CD4-positive, alpha-beta T cell treated with Interleukin-2 at 100 ng/mL for 4 hours (primary cell): ENCODE measurements at regions not wholly inside any gene's neighbourhood (a gene's known extent, or its start where the extent isn't known, plus 50 kb on each side); places are given as distances from the start of the nearest gene placed in this dataset.
"Not testable (repeated sequence)": the region's sequence is repeated elsewhere in the genome, so short reads cannot be mapped to it uniquely, and the experiment has no call there.

Experiments
- DNase-seq: peaks from one replicate; pipeline ENCODE4 v3.0.0-alpha.2; 2020; ENCODE audit warnings: low spot score

DNA sequence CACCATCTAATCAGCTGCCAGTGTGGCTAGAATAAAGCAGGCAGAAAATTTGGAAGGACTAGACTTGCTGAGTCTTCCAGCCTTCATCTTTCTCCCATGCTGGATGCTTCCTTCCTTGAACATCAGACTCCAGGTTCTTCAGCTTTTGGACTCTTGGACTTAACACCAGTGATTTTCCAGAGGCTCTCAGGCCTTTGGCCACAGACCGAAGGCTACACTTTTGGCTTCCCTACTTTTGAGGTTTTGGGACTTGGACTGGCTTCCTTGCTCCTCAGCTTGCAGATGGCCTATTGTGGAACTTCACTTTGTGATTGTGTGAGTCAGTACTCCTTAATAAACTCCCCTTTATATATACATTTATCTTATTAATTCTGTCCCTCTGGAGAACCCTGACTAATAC is 129.8 kb upstream of the MB21D2 start:
- DNase-seq: not testable (repeated sequence)

DNA sequence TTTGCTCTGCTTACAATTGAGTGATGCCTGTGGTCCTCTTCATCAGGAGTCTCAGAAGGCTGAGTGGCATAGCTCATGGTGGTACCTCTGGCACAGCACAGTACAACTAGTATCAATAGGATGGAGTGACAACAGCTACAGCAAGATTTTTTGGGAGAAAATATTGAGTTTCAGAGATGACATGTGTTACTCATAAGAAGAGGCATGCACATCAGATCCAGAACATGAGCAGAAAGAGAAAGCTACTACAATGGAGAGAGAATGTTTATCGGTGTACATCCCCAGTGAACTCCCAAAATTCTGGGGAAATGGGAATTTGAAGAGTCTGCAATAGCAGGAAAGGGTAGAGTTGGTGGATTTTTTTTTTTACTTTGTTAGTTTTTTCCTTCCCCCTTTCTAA is 130.5 kb upstream of the MB21D2 start:
- DNase-seq: no peak

- DNase-seq: no peak
These were observed 132.3 kb upstream of the MB21D2 start for GRCh38 chr3:193049935-193050334.

- DNase-seq: no peak
These were observed 133.7 kb upstream of the MB21D2 start for GRCh38 chr3:193051314-193051713.

DNA sequence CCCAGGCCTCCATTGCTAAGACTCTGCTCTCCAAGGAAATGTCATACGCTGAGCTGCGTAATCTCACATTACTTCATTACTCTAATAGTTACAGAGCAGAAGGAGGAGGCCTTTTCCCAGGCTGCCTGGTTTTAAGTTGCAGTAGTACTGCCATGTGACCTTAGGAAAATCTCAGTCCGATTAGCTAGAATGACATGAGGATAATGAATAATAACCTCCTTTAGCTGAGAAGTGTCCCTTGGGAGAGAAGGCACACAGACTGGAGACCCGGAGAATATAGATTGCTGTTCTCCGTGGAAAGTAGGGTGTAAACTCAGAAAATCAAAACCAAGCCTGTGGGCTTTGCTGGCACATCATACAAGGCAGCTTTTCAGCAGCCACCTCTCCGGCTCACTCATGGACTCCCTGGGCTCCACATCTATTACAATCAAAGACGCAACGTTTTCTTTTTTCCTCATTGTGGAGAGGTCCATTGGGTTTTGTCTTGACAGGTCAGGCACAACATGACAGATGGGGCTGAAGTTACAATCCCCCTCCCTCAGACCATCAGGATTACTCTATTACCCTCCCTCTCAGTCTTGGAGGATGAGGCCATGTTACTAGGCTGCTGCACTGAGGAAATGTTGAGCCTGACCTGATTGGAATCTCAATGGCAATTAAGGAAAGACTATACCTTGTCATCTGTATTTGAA is 134.8 kb upstream of the MB21D2 start:
- no peak for DNase-seq

- no peak for DNase-seq
These were observed 135.4 kb upstream of the MB21D2 start for GRCh38 chr3:193053046-193053435.

- DNase-seq: no peak
These were observed 137.7 kb upstream of the MB21D2 start for GRCh38 chr3:193055352-193055751.

- no peak for DNase-seq
These were observed 140.0 kb upstream of the MB21D2 start for GRCh38 chr3:193057616-193058015.

GRCh38 chr3:193060748-193061546 is 143.3 kb upstream of the MB21D2 start:
- no peak for DNase-seq

GRCh38 chr3:193068365-193068764 is 150.7 kb upstream of the MB21D2 start:
- DNase-seq: no peak

DNA sequence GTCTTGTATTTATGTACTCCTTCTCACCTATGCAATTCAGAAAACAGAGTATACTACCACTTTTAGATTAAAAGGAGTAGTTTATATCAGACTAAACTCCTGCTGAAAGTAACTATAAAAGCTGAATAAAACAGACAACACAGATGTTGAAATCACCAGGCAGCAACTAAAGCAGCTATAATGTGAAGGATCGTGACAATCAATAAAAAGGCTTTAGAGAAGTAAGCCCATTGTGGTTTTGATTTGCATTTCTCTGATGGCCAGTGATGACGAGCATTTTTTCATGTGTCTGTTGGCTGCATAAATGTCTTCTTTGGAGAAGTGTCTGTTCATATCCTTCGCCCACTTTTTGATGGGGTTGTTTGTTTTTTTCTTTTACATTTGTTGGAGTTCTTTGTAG is 152.1 kb upstream of the MB21D2 start:
- not testable (repeated sequence) for DNase-seq

- DNase-seq: no peak
These were observed 161.5 kb upstream of the MB21D2 start for GRCh38 chr3:193078996-193079753.

- DNase-seq: no peak
These were observed 160.1 kb upstream of the PLAAT1 start for GRCh38 chr3:193080821-193081365.

DNA sequence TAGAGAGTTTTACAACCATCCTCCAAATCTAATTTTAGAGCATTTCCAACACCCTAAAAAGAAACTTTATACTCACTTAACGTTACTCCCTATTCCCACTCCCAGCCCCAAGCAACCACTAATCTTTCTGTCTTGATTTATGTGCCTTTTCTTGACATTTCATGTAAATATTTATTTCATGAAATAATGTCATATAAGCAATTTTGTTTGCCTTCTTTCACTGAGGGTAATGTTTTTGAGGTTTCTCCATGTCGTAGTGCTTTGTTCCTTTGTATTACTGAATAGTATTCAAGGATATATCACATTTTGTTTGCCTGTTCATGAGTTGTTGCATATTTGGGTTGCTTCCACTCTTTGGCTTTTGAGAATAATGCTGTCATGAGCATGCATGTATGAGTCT is 155.4 kb upstream of the PLAAT1 start:
- DNase-seq: no peak

DNA sequence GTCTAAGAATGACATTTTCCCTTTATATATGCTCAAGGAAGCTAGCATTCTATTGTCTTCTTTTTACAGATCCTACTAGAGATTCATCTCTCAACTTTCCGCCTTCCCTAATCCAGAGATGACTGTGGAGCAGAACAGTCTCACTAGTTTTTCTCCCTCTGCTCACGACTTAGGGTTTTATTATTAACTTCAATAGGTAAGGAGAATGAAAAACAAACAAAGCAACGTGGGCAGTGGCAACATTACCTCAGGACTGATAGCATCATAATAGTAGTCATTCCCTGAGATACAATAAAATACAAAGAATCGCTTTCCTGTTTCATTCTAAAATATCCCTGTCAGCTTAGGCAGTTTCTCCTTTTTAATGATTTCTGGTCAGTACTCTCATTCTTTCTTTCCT is 154.3 kb upstream of the PLAAT1 start:
- no peak for DNase-seq

GRCh38 chr3:193087336-193087735 is 153.7 kb upstream of the PLAAT1 start:
- no peak for DNase-seq

DNA sequence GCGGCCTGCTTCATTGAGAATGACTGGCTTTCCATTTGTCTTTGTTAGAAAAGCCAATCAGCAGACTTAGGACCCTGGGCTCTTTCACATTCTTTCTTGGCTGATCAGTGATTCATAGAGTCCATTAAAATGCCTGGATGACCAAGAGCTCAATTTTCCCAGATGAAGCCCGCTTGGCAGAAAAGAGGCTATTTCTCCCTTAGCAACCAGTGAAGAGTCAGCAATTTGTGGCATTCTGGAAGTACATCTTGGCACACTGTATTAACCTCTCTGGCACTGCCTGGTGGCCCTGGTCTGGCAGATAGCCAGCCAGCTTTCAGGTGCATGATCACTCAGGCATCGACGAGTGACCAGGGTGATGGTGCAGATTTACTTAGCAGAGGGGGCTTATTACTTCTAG is 145.7 kb upstream of the PLAAT1 start:
- DNase-seq: no peak

DNA sequence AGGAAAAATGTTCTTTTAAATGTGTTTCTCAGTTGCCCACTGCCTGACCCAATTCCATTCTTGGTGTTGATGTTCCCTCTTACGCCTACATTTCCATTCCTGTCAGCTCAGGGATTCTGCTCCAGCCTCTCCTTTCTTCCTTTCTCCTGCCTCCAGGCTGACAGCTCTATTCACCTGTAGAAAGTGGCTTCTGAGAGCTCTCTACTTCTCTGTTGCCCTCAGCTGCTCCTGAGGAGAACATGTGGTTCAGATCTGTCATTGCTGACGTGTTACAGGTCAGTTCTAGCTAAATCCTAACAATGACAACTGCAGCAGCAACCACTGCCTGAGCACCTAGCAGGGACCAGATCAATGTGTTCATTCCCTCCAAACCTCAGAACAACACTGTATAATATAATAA is 144.9 kb upstream of the PLAAT1 start:
- DNase-seq: no peak

DNA sequence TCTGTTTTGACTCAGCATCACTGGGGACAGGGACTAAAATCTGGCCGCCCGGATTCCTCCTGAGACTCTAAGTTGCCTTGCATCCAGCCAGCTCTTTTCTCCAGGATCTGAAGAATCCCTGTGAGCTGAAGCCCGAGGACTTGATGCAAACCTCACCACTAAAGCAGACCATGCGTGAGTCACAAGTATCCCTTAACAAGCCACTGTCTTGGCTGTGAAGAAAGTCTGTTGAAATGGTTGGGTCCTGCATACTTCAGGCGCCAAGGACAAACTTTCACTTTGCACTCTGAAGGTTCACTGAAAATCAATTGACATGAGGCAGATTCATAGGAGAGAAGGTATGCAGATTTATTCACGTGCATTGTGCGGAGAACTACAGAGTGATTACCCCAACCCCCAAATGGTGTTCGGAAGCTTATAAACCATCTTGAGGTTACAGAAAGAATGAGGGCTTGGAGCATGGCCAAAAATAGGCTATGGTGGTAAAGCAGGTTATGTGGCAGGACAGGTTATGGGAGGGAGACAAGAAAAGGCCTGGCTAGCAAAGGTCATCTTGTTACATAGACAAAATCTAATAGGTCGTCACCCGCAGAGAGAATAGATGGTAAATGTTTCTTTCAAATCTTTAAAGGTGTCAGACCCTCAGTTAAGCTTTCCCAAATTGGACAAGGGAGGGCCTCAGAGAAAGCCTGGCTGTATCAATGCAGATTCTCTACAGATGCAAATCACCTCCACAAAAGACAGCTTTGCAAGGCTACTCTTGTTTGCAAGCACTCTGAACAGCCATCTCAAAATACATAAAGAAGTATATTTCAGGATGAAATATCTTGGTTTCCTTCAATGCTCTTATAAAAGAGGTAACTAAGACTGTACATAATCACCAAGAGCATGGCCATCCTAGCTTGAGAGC is 126.3 kb upstream of the PLAAT1 start:
- no peak for DNase-seq

DNA sequence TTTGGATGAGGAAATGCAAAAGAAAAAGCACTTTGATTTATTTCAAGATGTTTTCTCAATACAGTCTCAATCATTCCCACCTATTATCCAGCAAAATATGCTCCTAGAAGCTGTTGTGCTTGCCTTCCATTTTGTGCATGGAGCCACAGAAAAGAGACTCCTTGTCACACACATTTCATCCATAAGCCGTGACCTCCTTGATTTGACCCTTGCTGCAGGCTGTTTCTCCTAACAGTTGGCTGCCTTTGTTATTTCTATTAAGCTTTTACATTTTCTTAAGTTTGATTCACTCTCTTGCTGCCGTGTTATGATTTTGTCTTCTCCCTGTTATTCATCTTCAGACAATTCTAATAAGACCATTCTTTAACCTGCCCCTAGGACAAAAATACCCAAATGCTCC is 124.2 kb upstream of the PLAAT1 start:
- DNase-seq: no peak

DNA sequence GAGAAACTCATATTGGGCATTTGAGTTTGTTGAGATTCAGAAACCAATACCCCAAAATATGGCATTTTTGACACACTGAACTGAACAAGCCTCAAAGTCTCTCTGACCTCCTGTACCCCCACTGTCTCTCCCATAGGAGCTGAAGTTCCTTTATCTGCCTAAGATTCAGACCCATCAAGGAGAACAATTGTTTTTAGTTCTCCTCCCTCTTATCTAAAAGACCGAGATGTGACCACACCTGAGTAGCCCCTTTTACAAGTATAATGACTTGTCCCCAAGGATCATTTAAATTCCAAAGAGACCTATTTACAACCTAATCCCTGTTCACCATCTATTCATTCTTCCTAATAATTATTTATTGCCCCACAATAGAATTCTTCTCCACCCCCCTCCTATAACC is 122.1 kb upstream of the PLAAT1 start:
- no peak for DNase-seq

DNA sequence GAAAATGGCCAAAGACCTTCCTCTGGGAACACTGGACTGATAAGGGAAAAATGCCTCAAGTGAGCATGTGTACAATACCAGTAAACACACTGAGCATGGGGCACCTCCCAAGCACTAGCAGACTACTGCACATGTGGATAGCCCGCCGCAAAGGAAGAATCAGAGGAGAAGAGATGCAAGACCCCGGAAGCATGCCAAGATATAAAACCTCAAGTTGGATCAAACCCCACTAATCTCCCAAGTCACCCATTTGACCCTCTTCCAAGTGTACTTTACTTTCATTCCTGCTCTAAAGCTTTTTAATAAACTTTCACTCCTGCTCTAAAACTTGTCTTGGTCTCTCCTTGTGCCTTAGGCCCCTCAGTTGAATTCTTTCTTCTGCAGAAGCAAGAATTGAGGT is 121.1 kb upstream of the PLAAT1 start:
- no peak for DNase-seq
